MM.1S (cell line): ENCODE measurements at regions not wholly inside any gene's neighbourhood (a gene's known extent, or its start where the extent isn't known, plus 50 kb on each side); places are given as distances from the start of the nearest gene placed in this dataset.
A peak's percentile ranks its signal among the peaks of the same experiment; 100 is the strongest.

Experiments
- DNase-seq: peaks from one replicate; pipeline ENCODE4 v3.0.0-alpha.2; 2015
- H2AFZ ChIP-seq: fragments of 300-600 bp; sonication (generic); 2 replicates; pipeline ENCODE4 v1.6.0; 2016; ENCODE audit warnings: antibody characterized with exemption, low read length
- H3F3A ChIP-seq: fragments of 300-600 bp; sonication (generic); 2 replicates; pipeline ENCODE4 v1.6.1; 2016; ENCODE audit warnings: mild to moderate bottlenecking, antibody characterized with exemption, low read length, moderate library complexity, mixed read lengths; ENCODE audit not compliant: insufficient read depth
- H3K27ac ChIP-seq: fragments of 300-600 bp; sonication (generic); 2 replicates; pipeline ENCODE4 v1.5.1; 2016; ENCODE audit warnings: mild to moderate bottlenecking, low read length
- H3K27me3 ChIP-seq: fragments of 300-600 bp; sonication (generic); replicated peaks from 2 replicates; pipeline ENCODE4 v1.6.0; 2016; ENCODE audit warnings: low read length; ENCODE audit not compliant: insufficient read depth
- H3K36me3 ChIP-seq: fragments of 300-600 bp; sonication (generic); replicated peaks from 2 replicates; pipeline ENCODE4 v1.6.1; 2016; ENCODE audit warnings: mild to moderate bottlenecking, low read length, mixed read lengths; ENCODE audit not compliant: insufficient read depth
- H3K4me1 ChIP-seq: fragments of 300-600 bp; sonication (generic); 2 replicates; pipeline ENCODE4 v1.6.1; 2016; ENCODE audit warnings: low read length, mixed read lengths
- H3K4me2 ChIP-seq: fragments of 300-600 bp; sonication (generic); 2 replicates; pipeline ENCODE4 v1.6.0; 2016; ENCODE audit warnings: low read depth, low read length
- H3K4me3 ChIP-seq: fragments of 300-600 bp; sonication (generic); 2 replicates; pipeline ENCODE4 v1.5.1; 2016; ENCODE audit warnings: low read length, mixed read lengths
- H3K79me2 ChIP-seq: fragments of 300-600 bp; sonication (generic); 2 replicates; pipeline ENCODE4 v1.6.1; 2016; ENCODE audit warnings: mixed run types, low read length, mixed read lengths
- H3K9ac ChIP-seq: fragments of 300-600 bp; sonication (generic); 2 replicates; pipeline ENCODE4 v1.6.1; 2016; ENCODE audit warnings: low read length, mixed read lengths
- H3K9me2 ChIP-seq: fragments of 300-600 bp; sonication (generic); replicated peaks from 2 replicates; pipeline ENCODE4 v1.6.1; 2016; ENCODE audit warnings: mild to moderate bottlenecking, low read length, mixed read lengths; ENCODE audit not compliant: insufficient read depth
- H3K9me3 ChIP-seq: fragments of 300-600 bp; sonication (generic); replicated peaks from 2 replicates; pipeline ENCODE4 v1.6.1; 2016; ENCODE audit warnings: mild to moderate bottlenecking, low read length, mixed read lengths; ENCODE audit not compliant: insufficient read depth
- H4K20me1 ChIP-seq: fragments of 300-600 bp; sonication (generic); 2 replicates; pipeline ENCODE4 v1.6.1; 2016; ENCODE audit warnings: mild to moderate bottlenecking, low read length, moderate library complexity, mixed read lengths; ENCODE audit not compliant: insufficient read depth
- EZH2 ChIP-seq: fragments of 300-600 bp; sonication (generic); optimal IDR thresholded peaks from 2 replicates; pipeline ENCODE3; 2017; ENCODE audit warnings: low read depth, mild to moderate bottlenecking, antibody characterized with exemption, low read length, mixed read lengths
- EZH2phosphoT487 ChIP-seq: fragments of 300-600 bp; sonication (generic); IDR thresholded peaks from 2 replicates; pipeline ENCODE4 v1.6.1; 2018; ENCODE audit warnings: antibody characterized with exemption, low read length
- TF ChIP-seq, protein P1 (sequence below): fragments of 300-600 bp; sonication (generic); IDR thresholded peaks from 2 replicates; pipeline ENCODE4 v1.5.1; 2016; ENCODE audit warnings: antibody characterized with exemption, low read length, mixed read lengths

DNA sequence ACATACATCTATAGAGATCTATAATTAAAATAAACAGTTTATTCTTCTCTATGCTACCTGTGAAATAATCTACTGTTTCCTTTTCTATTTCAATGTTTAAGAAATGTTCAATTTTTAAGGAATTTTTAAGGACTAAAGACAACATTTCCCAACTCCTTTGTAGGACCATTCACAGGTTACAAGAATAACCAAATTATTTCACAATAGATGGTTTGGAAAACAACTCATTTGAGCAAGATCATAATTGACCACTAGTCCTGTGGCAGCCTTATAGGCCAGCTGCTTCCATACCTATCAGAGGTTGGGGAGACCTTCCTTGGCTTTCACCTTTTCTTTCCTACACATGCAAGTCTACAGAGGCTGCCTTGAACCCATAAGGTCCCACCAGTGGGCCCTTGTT is 193.7 kb downstream of the TTC39B start:
- no peaks in the 10 kb centered on the region for H3K36me3 ChIP-seq
- H3K79me2 ChIP-seq, result no peaks in the 10 kb centered on the region
- no peaks in the 10 kb centered on the region for H3F3A ChIP-seq
- H3K27me3 ChIP-seq, result no peaks in the 10 kb centered on the region
- no peaks in the 10 kb centered on the region for H4K20me1 ChIP-seq
- no peak overlapping the region for H3K4me3 ChIP-seq
- DNase-seq, result no peak
- H2AFZ ChIP-seq, result no peak overlapping the region
- H3K4me2 ChIP-seq, result no peak overlapping the region
- TF ChIP-seq, protein P1, sequence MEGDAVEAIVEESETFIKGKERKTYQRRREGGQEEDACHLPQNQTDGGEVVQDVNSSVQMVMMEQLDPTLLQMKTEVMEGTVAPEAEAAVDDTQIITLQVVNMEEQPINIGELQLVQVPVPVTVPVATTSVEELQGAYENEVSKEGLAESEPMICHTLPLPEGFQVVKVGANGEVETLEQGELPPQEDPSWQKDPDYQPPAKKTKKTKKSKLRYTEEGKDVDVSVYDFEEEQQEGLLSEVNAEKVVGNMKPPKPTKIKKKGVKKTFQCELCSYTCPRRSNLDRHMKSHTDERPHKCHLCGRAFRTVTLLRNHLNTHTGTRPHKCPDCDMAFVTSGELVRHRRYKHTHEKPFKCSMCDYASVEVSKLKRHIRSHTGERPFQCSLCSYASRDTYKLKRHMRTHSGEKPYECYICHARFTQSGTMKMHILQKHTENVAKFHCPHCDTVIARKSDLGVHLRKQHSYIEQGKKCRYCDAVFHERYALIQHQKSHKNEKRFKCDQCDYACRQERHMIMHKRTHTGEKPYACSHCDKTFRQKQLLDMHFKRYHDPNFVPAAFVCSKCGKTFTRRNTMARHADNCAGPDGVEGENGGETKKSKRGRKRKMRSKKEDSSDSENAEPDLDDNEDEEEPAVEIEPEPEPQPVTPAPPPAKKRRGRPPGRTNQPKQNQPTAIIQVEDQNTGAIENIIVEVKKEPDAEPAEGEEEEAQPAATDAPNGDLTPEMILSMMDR, result no peak
- no peak for TF ChIP-seq EZH2phosphoT487
- TF ChIP-seq EZH2, result no peak
- H3K9me3 ChIP-seq, result no peaks in the 10 kb centered on the region
- H3K4me1 ChIP-seq, result no peaks in the 10 kb centered on the region
- H3K9me2 ChIP-seq, result no peaks in the 10 kb centered on the region
- no peak overlapping the region for H3K9ac ChIP-seq
- H3K27ac ChIP-seq, result no peak overlapping the region

- Histone ChIP-seq H3K79me2 (no peaks in the 10 kb centered on the region), H3K9me3 (no peaks in the 10 kb centered on the region), H3K27ac (no peak overlapping the region), H3K4me1 (no peaks in the 10 kb centered on the region), H3K36me3 (no peaks in the 10 kb centered on the region), H3K9ac (no peak overlapping the region), H4K20me1 (no peaks in the 10 kb centered on the region), H3K4me2 (no peak overlapping the region), H3K4me3 (no peak overlapping the region), H3F3A (no peaks in the 10 kb centered on the region), H3K9me2 (no peaks in the 10 kb centered on the region), H3K27me3 (no peaks in the 10 kb centered on the region), H2AFZ (no peak overlapping the region)
- TF ChIP-seq EZH2 (no peak), EZH2phosphoT487 (no peak)
- TF ChIP-seq, protein P1, result no peak
- no peak for DNase-seq
Measured at GRCh38 chr9:15111071-15111470, 195.9 kb downstream of the TTC39B start.

GRCh38 chr9:15104826-15105420 is 194.7 kb upstream of the FREM1 start:
- Histone ChIP-seq H3K4me3 (no peak overlapping the region), H3K27me3 (no peaks in the 10 kb centered on the region), H3K79me2 (no peaks in the 10 kb centered on the region), H3K9ac (no peak overlapping the region), H3K36me3 (no peaks in the 10 kb centered on the region), H3K4me2 (no peak overlapping the region), H4K20me1 (no peaks in the 10 kb centered on the region), H3F3A (no peaks in the 10 kb centered on the region), H3K9me2 (no peaks in the 10 kb centered on the region), H3K27ac (no peak overlapping the region), H3K9me3 (no peaks in the 10 kb centered on the region), H3K4me1 (no peaks in the 10 kb centered on the region), H2AFZ (no peak overlapping the region)
- DNase-seq, result no peak
- TF ChIP-seq EZH2, result no peak
- TF ChIP-seq, protein P1, result peak; percentile 44
